RWPE2 (cell line): ENCODE measurements at regions not wholly inside any gene's neighbourhood (a gene's known extent, or its start where the extent isn't known, plus 50 kb on each side); places are given as distances from the start of the nearest gene placed in this dataset.

Experiments
- ATAC-seq: fragments of 200-7000 bp; cut with Tn5 transposase; 3 replicates; pipeline ENCODE4 v1.9.1; 2021; ENCODE audit warnings: low read depth
- DNase-seq: peaks from one replicate; pipeline ENCODE4 v3.0.0-alpha.2; 2020; ENCODE audit warnings: low spot score
- H3K27ac ChIP-seq: fragments of 450-650 bp; 2 replicates; pipeline ENCODE4 v1.5.1; 2017; ENCODE audit warnings: mild to moderate bottlenecking; ENCODE audit not compliant: poor library complexity, severe bottlenecking
- H3K27me3 ChIP-seq: fragments of 250-450 bp; sonication (Bioruptor Pico); 2 replicates; pipeline ENCODE4 v1.5.1; 2021; ENCODE audit warnings: mild to moderate bottlenecking, moderate library complexity; ENCODE audit not compliant: insufficient read depth, poor library complexity, severe bottlenecking
- H3K36me3 ChIP-seq: fragments of 250-450 bp; sonication (Bioruptor Pico); 2 replicates; pipeline ENCODE4 v1.5.1; 2020; ENCODE audit warnings: low read depth, mild to moderate bottlenecking, moderate library complexity
- H3K4me1 ChIP-seq: fragments of 250-450 bp; sonication (Bioruptor Pico); 2 replicates; pipeline ENCODE4 v1.5.1; 2021; ENCODE audit warnings: mild to moderate bottlenecking, moderate library complexity; ENCODE audit not compliant: insufficient read depth, poor library complexity, severe bottlenecking
- H3K4me3 ChIP-seq: fragments of 250-450 bp; sonication (Bioruptor Pico); 2 replicates; pipeline ENCODE4 v1.5.1; 2021; ENCODE audit warnings: mild to moderate bottlenecking, moderate library complexity; ENCODE audit not compliant: severe bottlenecking
- H3K9me3 ChIP-seq: fragments of 250-450 bp; sonication (Bioruptor Pico); 2 replicates; pipeline ENCODE4 v1.5.1; 2021; ENCODE audit warnings: mild to moderate bottlenecking, moderate library complexity; ENCODE audit not compliant: severe bottlenecking
- TF ChIP-seq, protein P1 (sequence below): fragments of 450-650 bp; IDR thresholded peaks from one replicate; pipeline ENCODE4 v1.5.1; 2017; ENCODE audit warnings: mild to moderate bottlenecking, moderate library complexity; ENCODE audit not compliant: poor library complexity, severe bottlenecking

- no peaks in the 10 kb centered on the region for H3K4me1 ChIP-seq
- H3K4me3 ChIP-seq: no peak overlapping the region
- TF ChIP-seq, protein P1, sequence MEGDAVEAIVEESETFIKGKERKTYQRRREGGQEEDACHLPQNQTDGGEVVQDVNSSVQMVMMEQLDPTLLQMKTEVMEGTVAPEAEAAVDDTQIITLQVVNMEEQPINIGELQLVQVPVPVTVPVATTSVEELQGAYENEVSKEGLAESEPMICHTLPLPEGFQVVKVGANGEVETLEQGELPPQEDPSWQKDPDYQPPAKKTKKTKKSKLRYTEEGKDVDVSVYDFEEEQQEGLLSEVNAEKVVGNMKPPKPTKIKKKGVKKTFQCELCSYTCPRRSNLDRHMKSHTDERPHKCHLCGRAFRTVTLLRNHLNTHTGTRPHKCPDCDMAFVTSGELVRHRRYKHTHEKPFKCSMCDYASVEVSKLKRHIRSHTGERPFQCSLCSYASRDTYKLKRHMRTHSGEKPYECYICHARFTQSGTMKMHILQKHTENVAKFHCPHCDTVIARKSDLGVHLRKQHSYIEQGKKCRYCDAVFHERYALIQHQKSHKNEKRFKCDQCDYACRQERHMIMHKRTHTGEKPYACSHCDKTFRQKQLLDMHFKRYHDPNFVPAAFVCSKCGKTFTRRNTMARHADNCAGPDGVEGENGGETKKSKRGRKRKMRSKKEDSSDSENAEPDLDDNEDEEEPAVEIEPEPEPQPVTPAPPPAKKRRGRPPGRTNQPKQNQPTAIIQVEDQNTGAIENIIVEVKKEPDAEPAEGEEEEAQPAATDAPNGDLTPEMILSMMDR: no peak
- ATAC-seq (no peak), DNase-seq (peak; percentile 30)
- H3K36me3 ChIP-seq: no peaks in the 10 kb centered on the region
- peaks cover 29% of the 10 kb centered on the region for H3K27me3 ChIP-seq
- H3K27ac ChIP-seq: no peak overlapping the region
- H3K9me3 ChIP-seq: no peaks in the 10 kb centered on the region
Observed at GRCh38 chr4:8707045-8707781, 114.6 kb downstream of the CPZ start.

DNA sequence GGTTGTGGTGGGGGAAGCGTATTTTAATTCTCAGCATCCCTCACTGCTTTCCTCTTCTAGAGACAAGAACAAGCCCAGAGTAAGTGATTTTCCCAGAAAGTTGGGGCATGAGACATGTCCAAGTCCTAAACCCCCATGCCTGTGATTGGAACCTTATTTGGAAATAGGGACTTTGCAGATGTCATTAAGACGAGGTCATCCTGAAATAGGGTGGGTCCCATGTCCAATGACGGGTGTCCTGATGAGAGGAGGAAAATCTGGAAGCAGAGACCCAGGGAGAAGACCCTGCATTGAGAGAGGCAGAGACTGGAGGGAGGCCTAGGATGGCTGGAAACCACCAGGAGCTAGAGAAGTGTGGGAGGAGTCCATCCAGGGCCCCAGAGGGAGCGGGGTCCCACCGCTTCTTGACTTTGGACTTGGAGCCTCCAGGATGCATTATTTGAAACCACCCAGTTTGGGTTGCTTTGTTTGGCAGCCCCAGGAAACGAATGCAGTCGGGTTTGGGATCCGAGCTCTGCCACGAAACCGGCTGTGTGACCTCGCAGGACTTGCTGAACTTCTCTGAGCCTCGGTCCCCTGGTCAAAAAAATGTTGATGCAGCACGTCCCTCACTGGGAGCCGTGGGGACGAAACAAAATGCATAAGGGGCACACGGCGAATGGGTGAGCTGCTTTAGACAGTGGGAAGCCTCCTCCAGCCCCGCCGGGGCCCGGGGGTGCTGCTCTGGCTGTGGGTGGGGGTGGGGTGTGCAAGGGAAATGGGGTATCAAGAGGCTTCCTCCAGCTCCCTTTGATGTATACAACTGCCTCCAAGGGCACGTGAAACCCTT, 113.9 kb downstream of the CPZ start:
- Histone ChIP-seq H3K27ac (no peak overlapping the region), H3K4me1 (no peaks in the 10 kb centered on the region), H3K9me3 (no peaks in the 10 kb centered on the region), H3K36me3 (no peaks in the 10 kb centered on the region), H3K4me3 (no peak overlapping the region), H3K27me3 (peaks cover 34% of the 10 kb centered on the region)
- TF ChIP-seq, protein P1: no peak
- ATAC-seq (no peak), DNase-seq (peak; percentile 33)

DNA sequence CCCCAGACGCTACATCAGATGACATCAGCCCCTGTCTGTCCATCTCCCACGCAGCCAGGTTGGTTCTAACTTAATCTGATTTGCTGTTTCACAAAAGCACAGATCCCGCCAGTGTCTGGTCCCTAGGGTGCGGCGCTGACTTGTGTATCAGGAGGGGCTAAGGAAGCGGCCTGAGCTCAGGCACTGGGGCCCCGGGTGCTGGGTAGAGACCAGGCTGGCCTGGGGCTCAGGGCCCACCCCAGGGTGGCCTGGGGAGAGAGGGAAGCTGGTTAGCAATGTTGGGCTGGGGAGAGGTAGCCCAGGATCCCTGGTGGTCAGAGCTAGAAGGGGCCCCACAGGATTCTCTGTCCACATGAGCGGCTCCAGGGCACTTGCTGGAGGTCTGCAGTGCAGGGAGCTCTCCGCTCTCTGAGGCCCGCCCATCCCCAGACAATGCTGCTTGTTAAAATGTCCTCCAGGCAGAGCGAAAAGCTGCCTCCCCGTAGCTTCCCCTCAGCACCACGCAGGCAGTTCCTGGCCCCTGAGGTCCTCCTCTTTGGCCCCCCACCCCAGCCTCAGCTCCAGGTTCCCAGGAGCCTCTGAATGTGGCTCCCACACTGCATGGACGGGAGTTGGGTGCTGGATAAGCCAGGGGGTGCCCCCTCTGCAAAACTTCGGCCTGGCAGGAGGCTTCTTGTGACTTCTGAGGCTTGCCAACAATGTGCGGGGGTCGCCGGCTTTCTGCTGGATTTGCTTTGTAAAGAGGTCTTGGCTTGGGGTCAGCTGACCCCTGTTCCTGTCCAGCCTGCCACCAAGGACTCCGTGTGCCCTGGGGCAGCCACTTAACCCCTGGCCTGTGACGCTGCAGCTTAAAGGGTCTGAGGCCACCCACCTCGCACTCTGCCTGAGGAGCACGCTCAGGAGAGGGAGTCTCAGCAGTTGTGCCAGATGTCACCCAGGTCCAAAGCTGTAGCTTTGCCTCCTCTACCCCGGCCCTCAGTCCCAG, 112.9 kb downstream of the CPZ start:
- Histone ChIP-seq H3K36me3 (no peaks in the 10 kb centered on the region), H3K4me3 (no peak overlapping the region), H3K27ac (no peak overlapping the region), H3K4me1 (no peaks in the 10 kb centered on the region), H3K27me3 (peaks cover 42% of the 10 kb centered on the region), H3K9me3 (no peaks in the 10 kb centered on the region)
- ATAC-seq (no peak), DNase-seq (peak; percentile 61)
- TF ChIP-seq, protein P1: no peak

DNA sequence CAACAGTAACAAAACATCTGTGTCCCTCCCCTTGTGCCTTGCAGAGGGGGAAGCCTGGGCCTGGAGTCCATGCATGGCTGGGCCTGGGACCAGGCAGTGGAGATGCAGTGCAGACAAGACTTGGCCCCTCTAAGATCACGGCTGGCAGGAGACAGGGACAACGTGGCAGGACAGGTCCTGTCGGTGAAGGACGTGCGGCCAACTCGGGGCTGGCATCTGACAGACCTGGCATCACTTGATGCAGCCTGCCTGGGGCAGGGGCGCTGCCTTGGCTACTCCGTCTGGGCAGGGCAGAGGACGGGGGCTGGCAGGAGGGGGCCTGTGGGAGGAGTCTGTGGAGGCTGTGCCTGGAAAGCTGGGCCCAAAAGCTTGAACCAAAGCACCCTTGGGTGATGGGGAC, 112.1 kb downstream of the CPZ start:
- Histone ChIP-seq H3K4me1 (no peaks in the 10 kb centered on the region), H3K27me3 (peaks cover 45% of the 10 kb centered on the region), H3K27ac (no peak overlapping the region), H3K9me3 (no peaks in the 10 kb centered on the region), H3K36me3 (no peaks in the 10 kb centered on the region), H3K4me3 (no peak overlapping the region)
- TF ChIP-seq, protein P1: no peak
- DNase-seq: peak; percentile 59
- no peak for ATAC-seq
